Activated CD4-positive, alpha-beta T cell treated with anti-CD3 and anti-CD28 coated beads, Interleukin-10, Interleukin-2, amounts not matched to agents 100 ng/mL and 50 ng/mL, durations not matched to agents 16 hours and 8 hours (primary cell): ENCODE measurements at regions not wholly inside any gene's neighbourhood (a gene's known extent, or its start where the extent isn't known, plus 50 kb on each side); places are given as distances from the start of the nearest gene placed in this dataset.

Experiments
- DNase-seq: peaks from one replicate; pipeline ENCODE4 v3.0.0-alpha.2; 2020

- DNase-seq: no peak
These were observed 212.3 kb downstream of the TFAP2C start for GRCh38 chr20:56841346-56841908.

DNA sequence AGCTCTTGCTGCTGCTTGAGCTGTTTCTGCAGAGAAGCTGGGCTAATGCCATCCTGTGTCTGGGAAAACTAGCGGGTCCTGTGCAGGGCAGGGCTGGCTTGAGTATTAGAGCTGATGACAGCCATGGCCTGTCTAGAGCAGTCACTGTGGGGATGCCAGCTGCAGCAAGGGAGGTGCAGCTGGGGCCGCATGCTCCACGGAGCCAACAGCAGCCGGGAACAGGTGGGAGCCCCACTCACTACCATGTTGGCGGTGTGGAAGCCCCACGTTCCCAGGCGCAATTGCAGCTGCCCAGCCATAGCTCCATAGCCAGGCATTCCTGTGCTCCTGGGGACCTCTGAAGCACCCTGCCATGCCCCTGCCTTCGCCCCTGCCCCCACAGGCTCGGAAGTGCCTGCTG lies 212.9 kb downstream of the TFAP2C start:
- DNase-seq: no peak

DNA sequence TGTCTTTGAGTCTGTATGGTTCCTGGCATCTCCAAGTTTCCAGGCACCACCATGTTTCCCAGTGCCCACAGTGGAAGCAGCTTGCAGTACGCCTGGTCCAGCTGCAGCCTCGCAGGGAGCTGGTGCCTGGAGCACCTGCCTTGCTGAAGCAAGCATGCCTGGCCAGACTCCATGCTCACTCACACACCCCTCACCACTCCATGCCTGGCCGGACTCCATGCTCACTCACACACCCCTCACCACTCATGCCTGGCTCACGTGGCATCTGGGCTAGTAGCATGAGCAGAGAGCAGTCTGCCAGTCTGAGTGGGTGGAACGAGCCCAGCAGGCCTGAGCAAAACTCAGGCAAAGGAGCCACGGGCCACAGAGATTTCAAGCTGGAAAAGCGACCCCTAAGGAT lies 214.3 kb downstream of the TFAP2C start:
- DNase-seq: no peak

- DNase-seq: no peak
These were observed 214.7 kb downstream of the TFAP2C start for GRCh38 chr20:56843817-56844216.

GRCh38 chr20:56845546-56846086 lies 216.5 kb downstream of the TFAP2C start:
- no peak for DNase-seq

- DNase-seq: no peak
These were observed 219.5 kb downstream of the TFAP2C start for GRCh38 chr20:56848561-56848960.

DNA sequence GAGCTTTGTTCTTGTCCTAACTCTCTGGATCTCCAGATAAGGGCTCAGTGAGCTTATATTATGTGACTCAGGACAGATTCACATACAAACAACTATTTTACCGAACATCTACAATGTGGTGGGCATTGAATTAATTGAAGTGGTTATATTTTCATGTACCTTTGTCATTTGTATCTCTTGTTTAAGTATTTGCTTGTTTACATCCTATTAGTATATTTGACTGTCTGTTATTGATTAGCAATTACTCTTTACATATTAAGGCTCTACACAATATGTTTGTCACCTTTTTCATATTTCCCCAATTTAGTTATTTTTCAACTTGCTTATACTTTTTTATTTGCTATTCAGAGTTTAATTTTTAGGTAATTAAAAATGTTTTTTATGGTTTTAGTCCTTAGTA lies 222.4 kb downstream of the TFAP2C start:
- DNase-seq: no peak

GRCh38 chr20:56855708-56856107 lies 226.6 kb downstream of the TFAP2C start:
- DNase-seq: no peak

DNA sequence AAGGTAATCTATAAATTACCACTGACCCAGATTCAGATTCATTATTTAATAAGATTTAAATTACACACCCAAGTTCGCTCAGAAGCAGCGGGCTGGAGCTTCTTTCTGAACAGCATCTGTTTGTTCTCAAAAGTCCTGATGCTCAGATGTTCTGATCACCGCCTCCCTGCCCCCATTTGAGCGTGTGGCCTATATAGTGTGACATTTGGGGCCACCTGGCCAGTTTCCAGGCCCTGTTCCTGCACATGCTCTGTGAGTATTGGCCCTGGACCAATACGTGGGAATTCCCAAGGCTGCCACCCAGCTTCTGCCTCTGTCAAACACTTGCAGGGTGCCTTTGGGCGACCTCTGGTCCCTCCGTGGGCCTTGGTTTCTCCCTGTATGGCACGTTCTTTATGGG lies 228.8 kb downstream of the TFAP2C start:
- no peak for DNase-seq

GRCh38 chr20:56859039-56859800 lies 230.1 kb downstream of the TFAP2C start:
- DNase-seq: no peak

- no peak for DNase-seq
These were observed 230.7 kb downstream of the TFAP2C start for GRCh38 chr20:56859801-56860261.

DNA sequence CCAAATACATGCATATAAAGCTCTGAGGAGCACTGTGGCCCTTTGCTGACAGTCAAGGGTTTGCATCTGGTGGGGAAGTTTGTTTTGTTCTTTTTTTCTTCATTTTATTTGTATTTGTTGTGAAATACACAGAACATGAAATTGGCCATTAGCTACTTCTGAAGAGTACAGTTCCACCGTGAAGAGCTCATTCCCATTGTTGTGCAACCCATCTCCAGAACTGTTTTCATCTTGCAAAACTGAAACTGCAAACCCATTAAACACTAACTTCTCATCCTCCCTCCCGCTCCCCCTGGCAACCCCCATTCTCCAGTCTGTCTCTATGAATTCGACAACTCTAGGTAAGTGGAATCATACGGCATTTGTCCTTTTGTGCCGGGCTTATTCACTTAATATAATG lies 231.3 kb downstream of the TFAP2C start:
- DNase-seq: no peak

GRCh38 chr20:56861590-56861989 lies 232.5 kb downstream of the TFAP2C start:
- no peak for DNase-seq

- DNase-seq: no peak
These were observed 235.9 kb downstream of the TFAP2C start for GRCh38 chr20:56865055-56865454.

GRCh38 chr20:56867128-56867527 lies 238.0 kb downstream of the TFAP2C start:
- DNase-seq: no peak

GRCh38 chr20:56868746-56869145 lies 239.6 kb downstream of the TFAP2C start:
- DNase-seq: no peak

DNA sequence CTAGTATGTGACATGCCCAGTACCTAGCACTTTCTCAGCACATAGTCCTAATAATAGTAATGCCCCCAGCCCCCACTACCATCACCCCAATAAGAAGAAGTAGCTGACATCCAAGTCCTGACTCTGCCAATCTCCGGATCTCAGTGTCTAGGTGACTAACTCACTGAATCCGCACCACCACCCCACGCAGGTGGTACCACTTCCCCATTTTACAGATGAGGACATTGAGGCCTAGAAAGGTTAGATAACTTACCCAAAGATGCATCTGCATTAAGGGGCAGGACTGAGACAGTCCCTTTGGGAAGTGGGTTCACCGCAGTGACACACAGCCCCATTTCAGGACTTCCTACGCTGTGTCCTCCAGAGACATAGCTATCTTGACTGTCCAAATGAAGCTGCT lies 241.2 kb downstream of the TFAP2C start:
- DNase-seq: no peak

GRCh38 chr20:56871691-56872090 lies 242.6 kb downstream of the TFAP2C start:
- no peak for DNase-seq

DNA sequence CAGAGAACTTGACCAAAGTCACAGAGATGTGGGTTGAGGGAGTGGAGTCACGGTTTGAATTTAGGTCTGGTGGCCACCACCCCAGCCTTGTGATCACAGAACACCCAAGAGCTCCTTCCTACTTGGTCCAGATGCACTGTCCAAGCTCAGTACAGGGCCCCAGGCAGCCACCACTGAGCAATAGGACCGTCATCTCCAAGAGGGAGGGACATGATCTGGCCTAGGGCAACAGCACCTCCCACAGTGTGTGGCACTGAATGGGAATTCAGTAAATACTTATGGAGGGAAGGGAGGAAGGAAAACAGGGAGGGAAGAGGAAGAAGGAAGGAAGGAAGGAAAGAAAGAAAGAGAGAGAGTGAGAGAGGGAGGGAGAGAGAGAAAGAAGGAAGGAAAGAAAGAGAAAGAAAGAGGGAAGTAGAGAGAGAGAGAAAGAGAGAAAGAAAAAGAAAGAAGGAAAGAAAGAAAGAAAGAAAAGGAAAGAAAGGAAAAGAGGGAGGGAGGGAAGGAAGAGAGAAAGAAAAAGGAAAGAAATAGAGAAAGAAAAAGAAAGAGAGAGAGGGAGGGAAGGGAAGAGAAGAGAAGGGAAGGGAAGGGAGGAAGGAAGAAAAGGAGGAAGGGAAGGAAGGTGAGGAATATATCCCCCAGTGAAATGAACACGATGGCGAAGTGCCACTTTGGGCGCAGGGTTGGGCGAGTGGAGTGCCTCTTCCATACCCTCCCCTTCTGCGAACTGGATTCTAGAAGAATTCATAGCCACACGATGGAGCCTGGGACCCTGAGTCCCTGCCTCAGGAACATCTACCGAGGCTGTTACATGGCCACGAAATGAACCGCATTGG lies 243.7 kb downstream of the TFAP2C start:
- no peak for DNase-seq

GRCh38 chr20:56873836-56874235 lies 244.7 kb downstream of the TFAP2C start:
- DNase-seq: no peak

- DNase-seq: no peak
These were observed 246.1 kb downstream of the TFAP2C start for GRCh38 chr20:56875052-56875659.

DNA sequence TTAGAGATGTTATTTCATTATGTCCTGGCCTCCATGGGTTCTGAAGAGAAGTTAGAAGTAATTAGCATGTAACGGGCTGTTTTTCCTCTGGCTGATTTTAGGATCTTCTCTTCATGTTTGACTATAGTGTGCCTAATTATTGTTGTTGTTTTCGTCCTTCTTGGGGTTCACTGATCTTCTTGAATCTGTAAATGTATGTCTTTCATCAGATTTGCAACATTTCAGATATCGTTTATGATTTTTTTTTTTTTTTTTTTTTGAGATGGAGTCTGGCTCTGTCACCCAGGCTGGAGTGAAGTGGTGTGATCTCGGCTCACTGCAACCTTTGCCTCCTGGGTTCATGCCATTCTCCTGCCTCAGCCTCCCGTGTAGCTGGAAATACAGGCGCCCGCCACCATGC lies 246.7 kb downstream of the TFAP2C start:
- no peak for DNase-seq

GRCh38 chr20:56885521-56885920 lies 256.4 kb downstream of the TFAP2C start:
- no peak for DNase-seq
